ENCODE measurements at regions not wholly inside any gene's neighbourhood (a gene's known extent, or its start where the extent isn't known, plus 50 kb on each side); places are given as distances from the start of the nearest gene placed in this dataset.

DNA sequence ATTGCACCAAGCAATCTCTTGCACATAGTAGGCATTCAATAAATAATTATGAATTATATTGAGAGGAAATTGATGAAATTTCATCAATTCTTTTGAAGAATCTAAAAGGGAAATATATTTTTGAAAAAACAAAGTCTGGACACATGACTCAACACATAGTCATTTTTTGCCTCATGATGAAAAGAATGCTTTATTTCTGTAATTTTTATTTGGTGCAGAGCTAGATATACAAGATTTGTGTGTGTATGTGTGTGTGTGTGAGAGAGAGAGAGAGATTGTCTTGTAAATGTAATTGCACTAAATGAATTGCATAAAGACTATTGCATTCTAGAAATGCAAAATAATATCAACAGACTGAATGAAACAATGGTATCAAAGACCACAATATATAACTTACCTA is 206.2 kb upstream of the C1orf87 start:
- TF ChIP-seq, protein P1, sequence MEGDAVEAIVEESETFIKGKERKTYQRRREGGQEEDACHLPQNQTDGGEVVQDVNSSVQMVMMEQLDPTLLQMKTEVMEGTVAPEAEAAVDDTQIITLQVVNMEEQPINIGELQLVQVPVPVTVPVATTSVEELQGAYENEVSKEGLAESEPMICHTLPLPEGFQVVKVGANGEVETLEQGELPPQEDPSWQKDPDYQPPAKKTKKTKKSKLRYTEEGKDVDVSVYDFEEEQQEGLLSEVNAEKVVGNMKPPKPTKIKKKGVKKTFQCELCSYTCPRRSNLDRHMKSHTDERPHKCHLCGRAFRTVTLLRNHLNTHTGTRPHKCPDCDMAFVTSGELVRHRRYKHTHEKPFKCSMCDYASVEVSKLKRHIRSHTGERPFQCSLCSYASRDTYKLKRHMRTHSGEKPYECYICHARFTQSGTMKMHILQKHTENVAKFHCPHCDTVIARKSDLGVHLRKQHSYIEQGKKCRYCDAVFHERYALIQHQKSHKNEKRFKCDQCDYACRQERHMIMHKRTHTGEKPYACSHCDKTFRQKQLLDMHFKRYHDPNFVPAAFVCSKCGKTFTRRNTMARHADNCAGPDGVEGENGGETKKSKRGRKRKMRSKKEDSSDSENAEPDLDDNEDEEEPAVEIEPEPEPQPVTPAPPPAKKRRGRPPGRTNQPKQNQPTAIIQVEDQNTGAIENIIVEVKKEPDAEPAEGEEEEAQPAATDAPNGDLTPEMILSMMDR (IDR thresholded peaks at IDR 0.05): no peak
- TF ChIP-seq POLR2AphosphoS5 (IDR thresholded peaks at IDR 0.05): no peak
- no peak for TF ChIP-seq POLR2A (IDR thresholded peaks at IDR 0.05)

All from breast epithelium (tissue), 3 donors.